ENCODE measurements at regions not wholly inside any gene's neighbourhood (a gene's known extent, or its start where the extent isn't known, plus 50 kb on each side); places are given as distances from the start of the nearest gene placed in this dataset.

DNA sequence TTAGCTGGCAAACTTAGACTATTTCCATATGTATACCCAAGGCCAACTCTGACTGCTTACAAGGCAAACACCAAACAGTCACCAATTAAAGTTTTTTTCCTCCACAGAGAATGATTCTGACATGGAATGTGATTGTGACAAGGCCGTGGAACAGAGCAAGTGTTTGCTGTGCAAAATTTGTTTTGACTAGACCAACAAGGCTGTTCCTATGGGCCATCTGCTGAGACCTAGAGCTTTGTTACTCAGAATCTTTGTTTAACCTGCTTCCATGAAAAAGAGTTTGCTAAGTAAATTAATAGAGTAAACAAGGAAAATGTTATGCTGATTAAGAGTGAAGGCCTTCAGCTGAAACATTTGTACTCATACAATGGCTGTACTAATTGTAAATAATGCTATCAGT, 51.6 kb upstream of the IMPG1 start:
- TF ChIP-seq, protein P1, sequence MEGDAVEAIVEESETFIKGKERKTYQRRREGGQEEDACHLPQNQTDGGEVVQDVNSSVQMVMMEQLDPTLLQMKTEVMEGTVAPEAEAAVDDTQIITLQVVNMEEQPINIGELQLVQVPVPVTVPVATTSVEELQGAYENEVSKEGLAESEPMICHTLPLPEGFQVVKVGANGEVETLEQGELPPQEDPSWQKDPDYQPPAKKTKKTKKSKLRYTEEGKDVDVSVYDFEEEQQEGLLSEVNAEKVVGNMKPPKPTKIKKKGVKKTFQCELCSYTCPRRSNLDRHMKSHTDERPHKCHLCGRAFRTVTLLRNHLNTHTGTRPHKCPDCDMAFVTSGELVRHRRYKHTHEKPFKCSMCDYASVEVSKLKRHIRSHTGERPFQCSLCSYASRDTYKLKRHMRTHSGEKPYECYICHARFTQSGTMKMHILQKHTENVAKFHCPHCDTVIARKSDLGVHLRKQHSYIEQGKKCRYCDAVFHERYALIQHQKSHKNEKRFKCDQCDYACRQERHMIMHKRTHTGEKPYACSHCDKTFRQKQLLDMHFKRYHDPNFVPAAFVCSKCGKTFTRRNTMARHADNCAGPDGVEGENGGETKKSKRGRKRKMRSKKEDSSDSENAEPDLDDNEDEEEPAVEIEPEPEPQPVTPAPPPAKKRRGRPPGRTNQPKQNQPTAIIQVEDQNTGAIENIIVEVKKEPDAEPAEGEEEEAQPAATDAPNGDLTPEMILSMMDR (IDR thresholded peaks at IDR 0.05) = no peak
- TF ChIP-seq POLR2A (IDR thresholded peaks at IDR 0.05) = no peak
- no peak for TF ChIP-seq EP300 (IDR thresholded peaks at IDR 0.05)

All from ovary (tissue), 3 donors.